OCI-LY7 (cell line): ENCODE measurements at regions not wholly inside any gene's neighbourhood (a gene's known extent, or its start where the extent isn't known, plus 50 kb on each side); places are given as distances from the start of the nearest gene placed in this dataset.

Experiments
- BruUV-seq: library from RNA; stranded (reverse); fragments of 400-500 nt; replicated peaks from 2 replicates; lab custom pipeline; 2021; lab: Mats Ljungman, UMichigan
- CTCF ChIA-PET: fragments of 300-600 bp; sonication (Branson Sonifier 250); formaldehyde crosslinking; loops from one replicate; lab custom pipeline; 2022; ENCODE audit warnings: antibody characterized with exemption; ENCODE audit not compliant: unreplicated experiment; lab: Charles Lee
- POLR2A ChIA-PET: fragments of 300-600 bp; sonication (Branson Sonifier 250); formaldehyde crosslinking; loops from one replicate; lab custom pipeline; 2022; ENCODE audit warnings: antibody characterized with exemption; lab: Charles Lee
- DNase-seq: peaks from one replicate; pipeline ENCODE4 v3.0.0-alpha.2; 2015; ENCODE audit warnings: low spot score
- H2AFZ ChIP-seq: fragments of 200-600 bp; sonication (generic), shearing (Covaris generic); 2 replicates; pipeline ENCODE4 v1.6.1; 2014; ENCODE audit warnings: mild to moderate bottlenecking, antibody characterized with exemption, low read length, moderate library complexity
- H3K27ac ChIP-seq: fragments of 200-600 bp; sonication (generic); 2 replicates; pipeline ENCODE4 v1.5.1; 2014; ENCODE audit warnings: mixed run types, low read depth, mild to moderate bottlenecking, moderate library complexity, low read length, inconsistent platforms; ENCODE audit not compliant: poor library complexity, severe bottlenecking
- H3K36me3 ChIP-seq: fragments of 200-600 bp; sonication (generic); 2 replicates; pipeline ENCODE4 v1.6.1; 2014; ENCODE audit warnings: mild to moderate bottlenecking, antibody characterized with exemption, low read length, moderate library complexity, mixed read lengths; ENCODE audit not compliant: insufficient read depth
- H3K4me1 ChIP-seq: fragments of 200-600 bp; sonication (generic); 2 replicates; pipeline ENCODE4 v1.5.1; 2014; ENCODE audit warnings: mild to moderate bottlenecking, low read length; ENCODE audit not compliant: insufficient read depth, poor library complexity, severe bottlenecking
- H3K4me2 ChIP-seq: fragments of 200-600 bp; sonication (generic); 2 replicates; pipeline ENCODE4 v1.6.1; 2014; ENCODE audit warnings: mild to moderate bottlenecking, low read length
- H3K4me3 ChIP-seq: fragments of 200-600 bp; sonication (generic); 2 replicates; pipeline ENCODE4 v1.5.1; 2014; ENCODE audit warnings: mild to moderate bottlenecking, low read depth, low read length; ENCODE audit not compliant: poor library complexity, severe bottlenecking
- H3K79me2 ChIP-seq: fragments of 200-600 bp; sonication (generic); 2 replicates; pipeline ENCODE4 v1.6.1; 2016; ENCODE audit warnings: low read depth, mild to moderate bottlenecking, low read length, moderate library complexity, mixed read lengths; ENCODE audit not compliant: insufficient read depth
- H3K9me2 ChIP-seq: fragments of 200-600 bp; sonication (generic); 2 replicates; pipeline ENCODE4 v1.6.1; 2016; ENCODE audit warnings: mild to moderate bottlenecking, low read length, mixed read lengths; ENCODE audit not compliant: insufficient read depth
- H3K9me3 ChIP-seq: fragments of 200-600 bp; sonication (generic); 2 replicates; pipeline ENCODE4 v1.6.1; 2014; ENCODE audit warnings: mild to moderate bottlenecking, mixed run types, low read length, mixed read lengths
- H4K20me1 ChIP-seq: fragments of 200-600 bp; sonication (generic); 2 replicates; pipeline ENCODE4 v1.6.1; 2014; ENCODE audit warnings: mild to moderate bottlenecking, antibody characterized with exemption, low read length, moderate library complexity, mixed read lengths; ENCODE audit not compliant: insufficient read depth
- CTCF ChIP-seq: fragments of 200-600 bp; sonication (generic); conservative IDR thresholded peaks from 2 replicates; pipeline ENCODE4 v1.5.1; 2014; ENCODE audit warnings: mild to moderate bottlenecking, antibody characterized with exemption, low read length, moderate library complexity, mixed read lengths
- EZH2phosphoT487 ChIP-seq: fragments of 200-600 bp; sonication (generic); IDR thresholded peaks from 2 replicates; pipeline ENCODE4 v1.6.1; 2018; ENCODE audit warnings: low read depth, borderline replicate concordance, mild to moderate bottlenecking, mixed run types, antibody characterized with exemption, low read length, moderate library complexity, mixed read lengths
- intact Hi-C: fragments of 100-400 bp; cut with micrococcal nuclease; formaldehyde crosslinking; loops from one replicate; pipeline ENCODE4 v1.10.0; 2022; ENCODE audit not compliant: unreplicated experiment

GRCh38 chr18:73235491-73235890 lies 367.7 kb upstream of the NETO1 start:
- H3K9me3 ChIP-seq: no peaks in the 10 kb centered on the region
- H3K27ac ChIP-seq: no peak overlapping the region
- no peaks in the 10 kb centered on the region for H3K9me2 ChIP-seq
- no peak for DNase-seq
- no peaks in the 10 kb centered on the region for H3K36me3 ChIP-seq
- TF ChIP-seq CTCF (no peak), EZH2phosphoT487 (no peak)
- ChIA-PET CTCF (no interaction called here), POLR2A (no interaction called here)
- no TSS peak for BruUV-seq
- no peak overlapping the region for H3K4me2 ChIP-seq
- intact Hi-C loops: no loop called here
- H4K20me1 ChIP-seq: no peaks in the 10 kb centered on the region
- H2AFZ ChIP-seq: no peak overlapping the region
- H3K79me2 ChIP-seq: no peaks in the 10 kb centered on the region
- H3K4me3 ChIP-seq: no peak overlapping the region
- H3K4me1 ChIP-seq: no peaks in the 10 kb centered on the region

GRCh38 chr18:73232933-73233332 lies 365.1 kb upstream of the NETO1 start:
- intact Hi-C loops: no loop called here
- Histone ChIP-seq H3K36me3 (no peaks in the 10 kb centered on the region), H3K4me3 (no peak overlapping the region), H2AFZ (no peak overlapping the region), H3K4me1 (no peaks in the 10 kb centered on the region), H3K9me3 (no peaks in the 10 kb centered on the region), H3K27ac (no peak overlapping the region), H3K9me2 (no peaks in the 10 kb centered on the region), H3K79me2 (no peaks in the 10 kb centered on the region), H3K4me2 (no peak overlapping the region), H4K20me1 (no peaks in the 10 kb centered on the region)
- DNase-seq: no peak
- ChIA-PET CTCF (no interaction called here), POLR2A (interaction anchor here (0.6 kb wide), 1 partner anchor 701 kb away, joined by 3 read pairs; no protein-coding TSS in a partner anchor)
- no TSS peak for BruUV-seq
- no peak for TF ChIP-seq CTCF
- no peak for TF ChIP-seq EZH2phosphoT487

- POLR2A ChIA-PET: no interaction called here
- intact Hi-C loops: no loop called here
- H3K9me2 ChIP-seq: no peaks in the 10 kb centered on the region
- no peaks in the 10 kb centered on the region for H3K9me3 ChIP-seq
- no peak overlapping the region for H3K27ac ChIP-seq
- H2AFZ ChIP-seq: no peak overlapping the region
- BruUV-seq: no TSS peak
- H3K4me1 ChIP-seq: no peaks in the 10 kb centered on the region
- no peak overlapping the region for H3K4me2 ChIP-seq
- CTCF ChIA-PET: no interaction called here
- H4K20me1 ChIP-seq: no peaks in the 10 kb centered on the region
- H3K79me2 ChIP-seq: no peaks in the 10 kb centered on the region
- no peak for DNase-seq
- TF ChIP-seq CTCF: no peak
- no peak for TF ChIP-seq EZH2phosphoT487
- H3K4me3 ChIP-seq: no peak overlapping the region
- H3K36me3 ChIP-seq: no peaks in the 10 kb centered on the region
Measured at GRCh38 chr18:73220663-73221062, 352.9 kb upstream of the NETO1 start.
